SU-DHL-6 (cell line): ENCODE measurements at regions not wholly inside any gene's neighbourhood (a gene's known extent, or its start where the extent isn't known, plus 50 kb on each side); places are given as distances from the start of the nearest gene placed in this dataset.

Experiments used
- H2AFZ ChIP-seq: fragments of 200-600 bp; sonication (generic); 2 replicates; pipeline ENCODE4 v1.6.1; 2014; ENCODE audit warnings: low read depth, mild to moderate bottlenecking, moderate library complexity, mixed read lengths, antibody characterized with exemption, low read length; ENCODE audit not compliant: severe bottlenecking
- H3F3A ChIP-seq: fragments of 200-600 bp; shearing (Covaris generic); 2 replicates; pipeline ENCODE4 v1.6.0; 2016; ENCODE audit warnings: antibody characterized with exemption, mild to moderate bottlenecking; ENCODE audit not compliant: insufficient read depth
- H3K27ac ChIP-seq: fragments of 200-600 bp; sonication (generic); 2 replicates; pipeline ENCODE4 v1.5.1; 2016; ENCODE audit warnings: low read depth, mild to moderate bottlenecking, low read length, moderate library complexity, mixed read lengths
- H3K27me3 ChIP-seq: fragments of 200-600 bp; sonication (generic), shearing (Covaris generic); 2 replicates; pipeline ENCODE4 v1.6.0; 2014; ENCODE audit warnings: mild to moderate bottlenecking, low read length
- H3K36me3 ChIP-seq: fragments of 200-600 bp; sonication (generic); 2 replicates; pipeline ENCODE4 v1.6.1; 2014; ENCODE audit warnings: mild to moderate bottlenecking, low read length, mixed read lengths
- H3K4me2 ChIP-seq: fragments of 300-600, 200-600 bp; shearing (Covaris generic), sonication (generic); 2 replicates; pipeline ENCODE4 v1.6.0; 2014; ENCODE audit warnings: low read length, low read depth, mild to moderate bottlenecking; ENCODE audit not compliant: poor library complexity, severe bottlenecking
- H3K4me3 ChIP-seq: fragments of 200-600 bp; sonication (generic); 2 replicates; pipeline ENCODE4 v1.5.1; 2014; ENCODE audit warnings: antibody characterized with exemption, low read length, mild to moderate bottlenecking, mixed read lengths; ENCODE audit not compliant: insufficient read depth, poor library complexity, severe bottlenecking
- H3K79me2 ChIP-seq: fragments of 200-600 bp; sonication (generic); 2 replicates; pipeline ENCODE4 v1.6.1; 2014; ENCODE audit warnings: mild to moderate bottlenecking, low read length, moderate library complexity; ENCODE audit not compliant: insufficient read depth
- H3K9ac ChIP-seq: fragments of 200-600 bp; sonication (generic); 2 replicates; pipeline ENCODE4 v1.7.0; 2014; ENCODE audit warnings: mild to moderate bottlenecking, low read length
- H3K9me2 ChIP-seq: fragments of 200-600 bp; sonication (generic); replicated peaks from 2 replicates; pipeline ENCODE4 v1.6.1; 2014; ENCODE audit warnings: low read length; ENCODE audit not compliant: insufficient read depth
- H3K9me3 ChIP-seq: fragments of 200-600 bp; sonication (generic); 2 replicates; pipeline ENCODE4 v1.6.1; 2014; ENCODE audit warnings: low read length, mixed read lengths; ENCODE audit not compliant: insufficient read depth
- H4K20me1 ChIP-seq: fragments of 200-600 bp; sonication (generic); 2 replicates; pipeline ENCODE4 v1.6.1; 2014; ENCODE audit warnings: low read depth, mild to moderate bottlenecking, antibody characterized with exemption, low read length, moderate library complexity, mixed read lengths
- CTCF ChIP-seq: fragments of 200-600 bp; sonication (generic); IDR thresholded peaks from one replicate; pipeline ENCODE4 v1.5.1; 2017; ENCODE audit warnings: antibody characterized with exemption, mild to moderate bottlenecking, low read length, moderate library complexity; ENCODE audit not compliant: insufficient read depth, poor library complexity, severe bottlenecking
- EZH2phosphoT487 ChIP-seq: fragments of 200-600 bp; sonication (generic), shearing (Covaris generic); conservative IDR thresholded peaks from 2 replicates; pipeline ENCODE4 v1.6.1; 2018; ENCODE audit warnings: mild to moderate bottlenecking, antibody characterized with exemption, low read length, moderate library complexity, mixed read lengths

GRCh38 chr5:125327676-125328075 lies 581.2 kb upstream of the ZNF608 start:
- Histone ChIP-seq H3K9me2 (no peaks in the 10 kb centered on the region), H4K20me1 (no peaks in the 10 kb centered on the region), H3K27me3 (no peaks in the 10 kb centered on the region), H3F3A (no peaks in the 10 kb centered on the region), H3K9me3 (no peaks in the 10 kb centered on the region), H3K4me2 (no peak overlapping the region), H2AFZ (no peak overlapping the region), H3K79me2 (no peaks in the 10 kb centered on the region), H3K36me3 (no peaks in the 10 kb centered on the region), H3K9ac (no peak overlapping the region), H3K4me3 (no peak overlapping the region), H3K27ac (no peak overlapping the region)
- TF ChIP-seq CTCF (no peak), EZH2phosphoT487 (no peak)

- no peak for TF ChIP-seq CTCF
- TF ChIP-seq EZH2phosphoT487, result no peak
- Histone ChIP-seq H3F3A (no peaks in the 10 kb centered on the region), H4K20me1 (no peaks in the 10 kb centered on the region), H2AFZ (no peak overlapping the region), H3K9ac (no peak overlapping the region), H3K27me3 (no peaks in the 10 kb centered on the region), H3K36me3 (no peaks in the 10 kb centered on the region), H3K9me3 (no peaks in the 10 kb centered on the region), H3K4me2 (no peak overlapping the region), H3K79me2 (no peaks in the 10 kb centered on the region), H3K4me3 (no peak overlapping the region), H3K9me2 (no peaks in the 10 kb centered on the region), H3K27ac (no peak overlapping the region)
Observed at GRCh38 chr5:125331987-125332598, 585.7 kb upstream of the ZNF608 start.

- Histone ChIP-seq H3K27ac (no peak overlapping the region), H4K20me1 (no peaks in the 10 kb centered on the region), H3K4me2 (no peak overlapping the region), H3K79me2 (no peaks in the 10 kb centered on the region), H3K9me3 (no peaks in the 10 kb centered on the region), H2AFZ (no peak overlapping the region), H3K27me3 (no peaks in the 10 kb centered on the region), H3K36me3 (no peaks in the 10 kb centered on the region), H3K4me3 (no peak overlapping the region), H3F3A (no peaks in the 10 kb centered on the region), H3K9me2 (no peaks in the 10 kb centered on the region), H3K9ac (no peak overlapping the region)
- TF ChIP-seq EZH2phosphoT487, result no peak
- no peak for TF ChIP-seq CTCF
Observed at GRCh38 chr5:125333416-125333815, 587.0 kb upstream of the ZNF608 start.

GRCh38 chr5:125336401-125336800 lies 590.0 kb upstream of the ZNF608 start:
- Histone ChIP-seq H3K36me3 (no peaks in the 10 kb centered on the region), H3K27ac (no peak overlapping the region), H4K20me1 (no peaks in the 10 kb centered on the region), H3F3A (no peaks in the 10 kb centered on the region), H2AFZ (no peak overlapping the region), H3K27me3 (no peaks in the 10 kb centered on the region), H3K9ac (no peak overlapping the region), H3K9me2 (no peaks in the 10 kb centered on the region), H3K79me2 (no peaks in the 10 kb centered on the region), H3K4me2 (no peak overlapping the region), H3K9me3 (no peaks in the 10 kb centered on the region), H3K4me3 (no peak overlapping the region)
- no peak for TF ChIP-seq EZH2phosphoT487
- no peak for TF ChIP-seq CTCF
